NCI-H2107 treated with DMSO at 0.1 percent for 48 hours (cell line): ENCODE measurements at regions not wholly inside any gene's neighbourhood (a gene's known extent, or its start where the extent isn't known, plus 50 kb on each side); places are given as distances from the start of the nearest gene placed in this dataset.
"Not testable (repeated sequence)": the region's sequence is repeated elsewhere in the genome, so short reads cannot be mapped to it uniquely, and the experiment has no call there.

Experiments
- DNase-seq: peaks from one replicate; lab custom pipeline; 2025; ENCODE audit not compliant: unreplicated experiment; lab: John Stamatoyannopoulos, UW

DNA sequence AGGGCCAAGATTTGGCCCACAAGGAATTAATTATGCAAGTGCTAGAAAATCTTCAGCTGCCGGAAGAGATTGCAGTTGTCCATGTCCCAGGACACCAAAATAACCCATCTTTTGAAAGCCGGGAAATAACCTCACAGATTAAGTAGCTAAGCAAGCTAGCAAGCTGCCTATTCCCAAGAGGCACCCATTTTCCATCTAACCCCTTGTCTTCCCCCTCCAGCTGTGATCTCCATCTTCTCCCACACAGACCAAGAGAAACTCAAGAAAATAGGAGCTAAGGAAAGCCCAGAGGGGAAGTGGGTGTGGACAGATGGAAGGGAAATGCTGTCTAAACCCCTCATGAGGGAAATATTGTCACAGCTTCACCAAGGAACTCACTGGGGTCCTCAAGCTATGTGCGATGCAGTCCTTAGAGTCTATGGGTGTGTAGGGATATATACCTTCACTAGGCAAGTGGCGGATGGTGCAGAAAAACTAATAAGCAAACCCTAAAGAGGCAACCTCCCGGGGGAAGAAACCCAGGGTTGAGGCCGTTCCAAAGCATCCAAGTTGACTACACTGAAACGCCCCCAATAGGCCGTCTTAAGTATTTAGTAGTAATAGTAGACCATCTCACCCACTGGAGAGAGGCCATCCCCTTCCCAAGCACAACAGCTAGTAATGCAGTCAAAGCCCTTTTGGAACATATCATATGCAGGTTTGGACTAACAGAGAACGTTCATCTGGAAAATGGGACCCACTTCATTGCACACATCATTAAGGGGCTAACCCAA is 64.3 kb upstream of the PRSS16 start:
- DNase-seq = no peak

DNA sequence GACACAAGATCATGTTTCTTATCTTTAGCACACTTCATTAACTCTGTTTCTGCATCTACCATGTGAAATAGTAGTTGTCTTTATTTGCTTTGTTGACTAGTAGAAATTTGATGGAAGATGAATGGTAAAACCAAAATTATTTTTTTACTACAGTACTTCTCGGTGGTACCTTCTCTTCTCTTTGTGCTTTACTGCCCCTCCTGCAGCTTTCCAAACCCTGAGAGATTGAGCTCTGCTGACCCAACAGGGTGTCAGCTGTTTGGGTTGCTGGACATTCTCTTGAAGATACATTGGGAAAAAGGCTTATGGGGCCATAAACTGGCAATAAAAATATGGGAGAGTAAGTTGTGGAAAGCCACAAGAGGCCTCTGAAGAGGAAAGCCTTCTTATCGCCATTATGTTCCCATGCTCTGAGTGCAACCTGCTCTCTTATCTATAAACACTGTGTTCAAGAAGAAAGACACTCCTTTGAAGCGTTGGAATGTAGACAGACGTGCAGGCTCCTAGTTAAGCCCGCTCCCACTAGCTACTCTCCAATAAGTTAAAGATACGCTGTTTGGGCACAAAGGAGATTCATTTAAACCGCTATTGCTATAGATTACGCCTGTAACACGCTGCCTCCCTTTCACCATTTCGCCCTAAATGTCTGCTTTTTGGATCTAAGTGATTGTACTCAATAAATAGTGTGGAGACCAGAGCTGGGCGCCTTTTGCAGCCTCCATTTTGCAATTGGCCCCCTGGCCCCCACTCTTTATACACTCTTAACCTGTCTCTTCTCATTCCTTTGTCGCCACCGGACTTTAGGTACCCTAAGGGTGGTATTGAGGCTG is 60.1 kb upstream of the PRSS16 start:
- no peak for DNase-seq

DNA sequence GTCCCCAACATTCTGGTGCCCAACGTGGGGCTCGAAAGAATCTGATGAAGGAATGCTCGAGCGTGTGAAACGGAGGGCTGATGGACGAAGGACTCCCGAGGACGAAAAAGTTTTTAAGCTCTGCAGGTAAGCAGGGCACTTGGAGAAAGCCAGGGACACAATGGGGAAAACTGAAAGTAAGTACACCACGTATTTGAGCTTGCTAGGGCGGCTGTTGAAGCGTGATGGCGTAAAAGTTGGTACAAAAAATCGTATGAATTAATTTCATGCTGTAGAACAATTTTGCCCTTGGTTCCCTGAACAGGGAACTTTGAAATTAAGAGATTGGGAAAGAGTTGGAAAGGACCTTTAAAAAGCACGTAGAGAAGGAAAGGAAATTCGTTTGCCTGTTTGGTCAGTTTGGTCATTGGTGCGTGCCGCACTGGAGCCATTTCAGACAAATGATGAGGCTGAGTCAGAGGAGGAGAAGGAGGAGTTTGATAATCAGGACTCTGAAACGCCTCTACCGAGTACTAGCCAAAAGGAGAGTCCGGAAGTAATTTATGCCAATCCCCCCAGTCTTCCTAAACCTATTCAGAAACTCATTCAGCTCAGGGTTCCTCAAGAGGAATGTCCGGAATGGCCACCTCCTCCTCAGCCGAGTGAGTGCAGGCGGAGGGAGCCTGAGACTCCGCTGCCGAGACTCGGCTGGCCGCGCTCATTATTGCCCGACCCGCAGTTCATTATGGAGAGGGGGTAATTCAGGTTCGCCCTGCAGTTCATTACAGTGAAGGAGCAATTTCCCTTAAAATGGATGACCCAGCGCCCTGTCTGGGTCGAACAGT is 59.2 kb upstream of the PRSS16 start:
- no peak for DNase-seq

DNA sequence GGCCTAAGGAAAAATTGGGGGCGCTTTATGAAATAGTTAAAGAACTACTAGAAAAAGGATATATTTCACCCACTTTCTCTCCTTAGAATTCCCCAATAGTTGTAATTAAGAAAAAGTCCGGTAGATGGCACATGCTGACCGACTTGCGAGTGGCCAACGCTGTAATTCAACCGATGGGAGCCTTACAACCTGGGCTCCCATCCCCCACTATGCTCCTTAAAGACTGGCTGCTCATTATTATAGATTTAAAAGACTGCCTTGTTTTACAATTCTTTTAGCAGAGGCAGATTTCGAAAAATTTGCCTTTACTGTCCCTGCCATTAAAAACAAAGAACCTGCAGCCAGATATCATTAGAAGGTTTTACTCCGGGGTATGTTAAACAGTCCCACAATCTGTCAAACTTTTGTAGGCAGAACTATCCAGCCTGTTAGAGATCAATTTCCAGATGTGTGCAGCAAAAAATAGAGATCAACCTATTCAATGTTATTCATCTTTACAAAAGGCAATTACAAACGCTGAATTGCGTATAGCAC is 58.5 kb upstream of the PRSS16 start:
- peak; percentile 53 for DNase-seq

DNA sequence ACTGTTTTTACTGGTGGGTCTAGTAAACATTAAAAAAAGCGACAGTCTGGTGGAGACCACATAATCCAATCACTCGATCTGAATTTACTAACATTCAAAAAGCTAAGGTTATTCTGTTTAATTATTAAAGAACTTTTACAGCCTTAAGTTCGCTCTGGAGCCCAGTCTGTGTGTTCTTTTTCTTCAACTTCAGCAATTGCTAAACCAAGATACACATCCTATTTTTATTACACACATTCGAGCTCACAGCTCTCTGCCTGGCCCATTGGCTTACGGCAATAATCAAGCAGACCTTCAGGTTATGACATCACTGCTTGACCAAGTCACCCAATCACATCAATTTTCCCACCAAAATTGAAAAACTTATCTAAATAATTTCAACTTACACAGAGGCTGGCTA is 57.4 kb upstream of the PRSS16 start:
- DNase-seq = no peak

DNA sequence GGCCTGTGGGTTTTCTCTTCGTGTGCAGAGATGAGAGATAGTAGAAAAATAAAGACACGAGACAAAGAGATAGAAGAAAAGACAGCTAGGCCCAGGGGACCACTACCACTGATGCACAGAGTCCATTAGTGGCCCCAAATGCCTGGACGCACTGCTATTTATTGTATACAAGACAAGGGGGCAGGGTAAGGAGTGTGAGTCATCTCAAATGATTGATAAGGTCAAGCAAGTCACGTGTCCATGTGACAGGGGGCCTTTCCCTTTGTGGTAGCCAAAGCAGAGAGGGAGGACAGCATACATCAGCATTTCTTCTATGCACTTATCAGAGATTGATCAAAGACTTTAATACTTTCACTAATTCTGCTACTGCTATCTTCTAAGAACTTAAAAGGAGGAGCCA is 53.0 kb upstream of the PRSS16 start:
- not testable (repeated sequence) for DNase-seq

DNA sequence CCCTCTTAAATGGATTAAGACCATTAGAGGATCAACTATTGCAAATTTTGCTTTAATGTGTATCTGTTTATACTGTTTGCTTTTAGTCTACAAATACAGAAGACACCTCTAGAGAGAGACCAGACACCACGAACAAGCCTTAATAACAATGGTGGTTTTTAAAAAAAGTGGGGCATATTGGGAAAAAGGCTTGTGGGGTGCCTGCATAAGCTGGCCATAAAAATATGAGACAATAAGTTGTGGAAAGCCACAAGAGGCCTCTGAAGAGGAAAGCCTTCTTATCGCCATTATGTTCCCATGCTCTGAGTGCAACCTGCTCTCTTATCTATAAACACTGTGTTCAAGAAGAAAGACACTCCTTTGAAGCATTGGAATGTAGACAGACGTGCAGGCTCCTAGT is 52.0 kb upstream of the PRSS16 start:
- DNase-seq = not testable (repeated sequence)
